Choroid plexus epithelial cell (primary cell): ENCODE measurements at regions not wholly inside any gene's neighbourhood (a gene's known extent, or its start where the extent isn't known, plus 50 kb on each side); places are given as distances from the start of the nearest gene placed in this dataset.
"Not testable (repeated sequence)": the region's sequence is repeated elsewhere in the genome, so short reads cannot be mapped to it uniquely, and the experiment has no call there.

Experiments used
- DNase-seq: peaks from one replicate; pipeline ENCODE4 v3.0.0-alpha.2; 2010; ENCODE audit warnings: low read depth
- H3K4me3 ChIP-seq: 2 replicates; pipeline ENCODE4 v1.5.1; 2011; ENCODE audit warnings: low read depth, mild to moderate bottlenecking, control low read depth, low read length, moderate library complexity
- TF ChIP-seq, protein P1 (sequence below): conservative IDR thresholded peaks from 2 replicates; pipeline ENCODE4 v1.5.1; 2011; ENCODE audit warnings: low read depth, mild to moderate bottlenecking, control low read depth, inconsistent platforms, low read length, moderate library complexity

- no peak overlapping the region for H3K4me3 ChIP-seq
- TF ChIP-seq, protein P1, sequence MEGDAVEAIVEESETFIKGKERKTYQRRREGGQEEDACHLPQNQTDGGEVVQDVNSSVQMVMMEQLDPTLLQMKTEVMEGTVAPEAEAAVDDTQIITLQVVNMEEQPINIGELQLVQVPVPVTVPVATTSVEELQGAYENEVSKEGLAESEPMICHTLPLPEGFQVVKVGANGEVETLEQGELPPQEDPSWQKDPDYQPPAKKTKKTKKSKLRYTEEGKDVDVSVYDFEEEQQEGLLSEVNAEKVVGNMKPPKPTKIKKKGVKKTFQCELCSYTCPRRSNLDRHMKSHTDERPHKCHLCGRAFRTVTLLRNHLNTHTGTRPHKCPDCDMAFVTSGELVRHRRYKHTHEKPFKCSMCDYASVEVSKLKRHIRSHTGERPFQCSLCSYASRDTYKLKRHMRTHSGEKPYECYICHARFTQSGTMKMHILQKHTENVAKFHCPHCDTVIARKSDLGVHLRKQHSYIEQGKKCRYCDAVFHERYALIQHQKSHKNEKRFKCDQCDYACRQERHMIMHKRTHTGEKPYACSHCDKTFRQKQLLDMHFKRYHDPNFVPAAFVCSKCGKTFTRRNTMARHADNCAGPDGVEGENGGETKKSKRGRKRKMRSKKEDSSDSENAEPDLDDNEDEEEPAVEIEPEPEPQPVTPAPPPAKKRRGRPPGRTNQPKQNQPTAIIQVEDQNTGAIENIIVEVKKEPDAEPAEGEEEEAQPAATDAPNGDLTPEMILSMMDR: no peak
- DNase-seq: no peak
These were observed 50.5 kb upstream of the OTOS start for GRCh38 chr2:240191001-240191400.

- H3K4me3 ChIP-seq: no peak overlapping the region
These were observed 52.2 kb upstream of the OTOS start for GRCh38 chr2:240192661-240193060.

DNA sequence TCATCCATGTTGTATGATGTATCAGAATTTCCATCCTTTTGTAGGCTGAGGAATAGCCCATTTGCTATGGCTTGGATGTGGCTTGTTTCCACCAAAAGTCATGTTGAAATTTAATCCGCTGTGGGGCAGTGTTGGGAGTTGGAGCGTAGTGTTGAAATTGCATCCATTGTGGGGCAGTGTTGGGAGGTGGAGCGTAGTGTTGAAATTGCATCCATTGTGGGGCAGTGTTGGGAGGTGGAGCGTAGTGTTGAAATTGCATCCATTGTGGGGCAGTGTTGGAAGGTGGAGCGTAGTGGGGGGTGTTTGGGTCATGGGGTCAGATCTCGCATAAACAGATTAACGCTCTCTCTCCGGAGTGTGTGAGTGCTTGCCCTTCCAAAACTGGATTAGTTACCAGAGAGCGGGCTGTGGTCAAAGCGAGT lies 53.9 kb upstream of the OTOS start:
- TF ChIP-seq, protein P1: peak; percentile 15
- not testable (repeated sequence) for H3K4me3 ChIP-seq
- DNase-seq: peak; percentile 20

More at GRCh38 chr2:240192661-240193060, 52.2 kb upstream of the OTOS start:
- DNase-seq: no peak
- TF ChIP-seq, protein P1: no peak

DNA sequence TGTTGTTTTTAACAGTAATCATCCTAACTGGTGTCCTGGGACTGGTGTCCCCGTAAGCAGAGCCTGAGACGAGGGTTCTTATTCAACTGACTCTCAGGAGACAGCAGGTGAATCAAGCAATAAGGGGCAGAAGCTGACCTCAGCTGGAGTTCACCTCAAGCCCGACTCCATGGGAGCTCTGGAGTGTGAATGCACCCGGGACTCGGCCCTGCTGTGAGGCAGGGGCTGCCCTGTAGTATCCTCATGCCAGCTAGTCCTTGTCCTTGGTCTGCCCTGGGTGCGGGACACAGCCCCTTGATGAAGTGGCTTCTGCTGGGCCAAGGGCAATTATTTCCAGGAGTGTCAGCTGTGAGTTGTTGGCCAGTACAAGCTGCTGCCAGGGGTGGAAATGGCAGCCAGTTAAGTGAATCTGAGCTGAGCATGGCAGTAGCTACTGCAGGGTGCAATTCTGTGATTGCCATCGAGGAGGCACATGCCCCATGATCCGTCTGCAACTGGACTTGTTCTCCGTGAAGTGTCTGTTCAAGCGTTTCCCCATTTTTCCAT lies 54.9 kb upstream of the OTOS start:
- TF ChIP-seq, protein P1: no peak
- H3K4me3 ChIP-seq: no peak overlapping the region
- no peak for DNase-seq

DNA sequence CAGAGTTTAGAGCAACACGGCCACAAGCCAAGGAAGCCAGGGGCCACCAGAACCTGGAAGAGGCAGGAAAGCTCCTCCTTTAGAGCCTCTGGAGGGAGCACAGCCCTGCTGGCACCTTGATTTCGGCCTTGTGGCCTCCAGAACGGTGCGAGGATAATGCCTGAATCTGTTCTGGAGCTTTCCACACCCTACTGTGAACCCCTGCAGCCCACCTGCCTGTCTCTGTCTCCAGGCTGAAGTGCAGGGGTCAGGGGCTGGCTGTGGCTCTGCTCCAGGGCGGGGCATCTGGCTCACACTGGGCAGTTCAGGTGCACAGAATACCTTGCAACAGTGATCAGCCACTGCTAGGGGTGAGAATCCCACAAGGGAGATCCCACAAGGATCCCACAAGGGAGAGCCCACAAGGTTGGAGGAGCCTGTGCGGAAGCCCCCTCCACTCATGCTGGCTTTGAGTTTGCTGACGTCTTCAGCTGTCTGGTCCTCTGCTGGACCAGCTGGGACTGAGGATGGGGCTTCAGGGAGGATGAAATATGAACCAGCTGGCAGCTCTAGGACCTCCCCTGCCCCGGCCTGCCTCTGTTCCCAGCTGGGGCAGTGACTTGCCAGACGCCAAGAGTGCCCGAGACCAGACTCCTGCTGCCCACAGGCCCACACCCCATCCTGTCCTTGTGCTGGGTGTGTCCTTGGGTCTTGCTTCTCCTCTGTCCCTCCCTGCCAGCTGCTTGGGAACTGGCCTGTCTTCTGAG lies 56.4 kb upstream of the OTOS start:
- DNase-seq: no peak
- no peak overlapping the region for H3K4me3 ChIP-seq
- TF ChIP-seq, protein P1: no peak

DNA sequence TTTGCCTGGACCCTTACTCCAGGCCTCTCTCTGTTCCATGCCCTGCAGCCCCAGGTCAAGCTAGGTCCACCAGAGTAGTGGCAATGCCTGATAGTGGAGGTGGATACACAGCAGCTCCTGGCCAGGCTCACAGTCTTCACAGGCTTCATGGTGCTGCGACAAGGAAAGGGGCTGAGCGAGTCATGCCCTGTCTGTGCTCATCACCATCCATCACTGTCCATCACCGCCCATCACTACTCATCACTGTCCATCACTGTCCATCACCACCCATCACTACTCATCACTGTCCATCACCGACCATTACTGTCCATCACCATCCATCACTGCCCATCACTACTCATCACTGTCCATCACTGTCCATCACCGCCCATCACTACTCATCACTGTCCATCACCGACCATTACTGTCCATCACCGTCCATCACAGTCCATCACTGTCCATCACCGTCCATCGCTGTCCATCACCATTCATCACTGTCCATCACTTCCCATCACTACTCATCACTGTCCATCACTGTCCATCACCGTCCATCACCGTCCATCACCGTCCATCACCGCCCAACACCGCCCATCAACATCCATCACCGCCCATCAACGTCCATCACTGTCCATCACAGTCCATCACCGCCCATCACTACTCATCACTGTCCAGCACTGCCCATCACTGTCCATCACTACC lies 57.1 kb upstream of the OTOS start:
- TF ChIP-seq, protein P1: no peak
- no peak for DNase-seq
- no peak overlapping the region for H3K4me3 ChIP-seq
